Kidney epithelial cell (primary cell): ENCODE measurements at regions not wholly inside any gene's neighbourhood (a gene's known extent, or its start where the extent isn't known, plus 50 kb on each side); places are given as distances from the start of the nearest gene placed in this dataset.
"Not testable (repeated sequence)": the region's sequence is repeated elsewhere in the genome, so short reads cannot be mapped to it uniquely, and the experiment has no call there.

ENCODE experiments used
- DNase-seq: peaks from one replicate; pipeline ENCODE4 v3.0.0-alpha.2; 2010; ENCODE audit warnings: low read depth
- H3K27me3 ChIP-seq: 2 replicates; pipeline ENCODE4 v1.6.0; 2011; ENCODE audit warnings: low read length; ENCODE audit not compliant: control insufficient read depth, insufficient read depth
- H3K36me3 ChIP-seq: 2 replicates; pipeline ENCODE4 v1.5.1; 2011; ENCODE audit warnings: low read length; ENCODE audit not compliant: control insufficient read depth, insufficient read depth
- H3K4me3 ChIP-seq: 2 replicates; pipeline ENCODE4 v1.5.1; 2011; ENCODE audit warnings: low read depth, mild to moderate bottlenecking, control low read depth, low read length
- TF ChIP-seq, protein P1 (sequence below): IDR thresholded peaks from 2 replicates; pipeline ENCODE4 v1.5.1; 2011; ENCODE audit warnings: mild to moderate bottlenecking, moderate library complexity, low read length, control low read depth, inconsistent platforms; ENCODE audit not compliant: insufficient read depth, poor library complexity, severe bottlenecking

DNA sequence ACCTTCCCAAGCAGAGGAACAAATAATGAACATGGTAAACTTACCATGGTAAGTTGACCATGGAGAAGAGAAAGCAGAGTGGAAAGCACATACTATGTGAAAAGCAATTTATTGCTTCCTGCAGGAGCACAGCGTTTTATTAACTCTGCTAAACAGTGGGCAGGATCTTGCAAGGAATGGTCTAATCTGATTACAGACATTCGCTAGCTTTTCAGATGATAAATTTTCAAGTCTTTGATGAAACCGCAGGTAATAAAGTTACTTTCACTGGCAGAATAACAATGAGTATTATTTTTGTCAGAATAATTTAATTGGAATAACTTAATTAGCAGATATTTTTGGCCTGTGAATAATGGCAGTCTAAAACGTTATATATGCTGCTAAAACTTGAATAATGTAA, 89.6 kb upstream of the HGF start:
- no peaks in the 10 kb centered on the region for H3K27me3 ChIP-seq
- TF ChIP-seq, protein P1, sequence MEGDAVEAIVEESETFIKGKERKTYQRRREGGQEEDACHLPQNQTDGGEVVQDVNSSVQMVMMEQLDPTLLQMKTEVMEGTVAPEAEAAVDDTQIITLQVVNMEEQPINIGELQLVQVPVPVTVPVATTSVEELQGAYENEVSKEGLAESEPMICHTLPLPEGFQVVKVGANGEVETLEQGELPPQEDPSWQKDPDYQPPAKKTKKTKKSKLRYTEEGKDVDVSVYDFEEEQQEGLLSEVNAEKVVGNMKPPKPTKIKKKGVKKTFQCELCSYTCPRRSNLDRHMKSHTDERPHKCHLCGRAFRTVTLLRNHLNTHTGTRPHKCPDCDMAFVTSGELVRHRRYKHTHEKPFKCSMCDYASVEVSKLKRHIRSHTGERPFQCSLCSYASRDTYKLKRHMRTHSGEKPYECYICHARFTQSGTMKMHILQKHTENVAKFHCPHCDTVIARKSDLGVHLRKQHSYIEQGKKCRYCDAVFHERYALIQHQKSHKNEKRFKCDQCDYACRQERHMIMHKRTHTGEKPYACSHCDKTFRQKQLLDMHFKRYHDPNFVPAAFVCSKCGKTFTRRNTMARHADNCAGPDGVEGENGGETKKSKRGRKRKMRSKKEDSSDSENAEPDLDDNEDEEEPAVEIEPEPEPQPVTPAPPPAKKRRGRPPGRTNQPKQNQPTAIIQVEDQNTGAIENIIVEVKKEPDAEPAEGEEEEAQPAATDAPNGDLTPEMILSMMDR, result no peak
- H3K4me3 ChIP-seq, result no peak overlapping the region
- H3K36me3 ChIP-seq, result no peaks in the 10 kb centered on the region
- no peak for DNase-seq

- DNase-seq, H3K27me3 ChIP-seq, H3K4me3 ChIP-seq, H3K36me3 ChIP-seq: not testable (repeated sequence)
Measured at GRCh38 chr7:81858820-81859219, 89.0 kb upstream of the HGF start.

DNA sequence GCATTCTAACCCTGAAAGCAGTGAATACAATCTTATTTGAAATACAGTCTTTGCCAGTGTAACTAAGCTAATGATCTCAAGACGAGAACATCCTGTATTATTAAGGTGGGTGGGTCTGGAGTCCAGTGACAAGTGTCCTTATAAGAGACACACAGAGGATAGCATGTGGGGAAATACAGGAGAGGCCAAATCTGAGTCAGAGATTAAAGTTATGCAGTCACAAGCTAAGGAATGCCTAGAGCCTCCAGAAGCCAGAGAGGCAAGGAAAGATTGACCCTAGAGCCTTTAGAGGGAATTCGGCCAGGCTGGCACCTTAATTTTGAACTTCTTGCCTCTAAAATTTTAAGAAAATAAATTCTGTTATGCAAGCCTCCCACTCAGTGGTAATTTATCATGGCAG, 87.5 kb upstream of the HGF start:
- TF ChIP-seq, protein P1, result no peak
- Histone ChIP-seq H3K27me3 (no peaks in the 10 kb centered on the region), H3K36me3 (no peaks in the 10 kb centered on the region), H3K4me3 (no peak overlapping the region)
- no peak for DNase-seq

DNA sequence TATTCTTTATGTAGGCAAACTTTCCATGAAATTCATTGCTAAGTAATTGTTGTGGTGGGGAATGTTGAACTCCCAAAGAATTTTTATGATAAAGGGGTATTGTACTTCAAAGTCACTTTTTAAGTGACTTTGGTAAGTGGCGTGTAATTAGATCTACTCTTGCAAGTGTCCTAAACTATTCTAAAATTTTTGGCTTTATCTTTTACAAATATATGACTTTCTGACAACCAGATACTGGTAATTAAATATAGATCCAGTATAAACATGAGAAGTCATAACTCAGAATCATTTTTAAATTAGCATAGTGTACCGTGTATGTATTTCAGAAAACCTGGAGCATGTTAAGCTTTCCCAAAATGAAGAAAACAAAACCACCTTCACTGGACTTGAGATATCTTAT, 84.7 kb upstream of the HGF start:
- Histone ChIP-seq H3K36me3 (no peaks in the 10 kb centered on the region), H3K27me3 (no peaks in the 10 kb centered on the region), H3K4me3 (no peak overlapping the region)
- DNase-seq, result no peak
- TF ChIP-seq, protein P1, result no peak

DNA sequence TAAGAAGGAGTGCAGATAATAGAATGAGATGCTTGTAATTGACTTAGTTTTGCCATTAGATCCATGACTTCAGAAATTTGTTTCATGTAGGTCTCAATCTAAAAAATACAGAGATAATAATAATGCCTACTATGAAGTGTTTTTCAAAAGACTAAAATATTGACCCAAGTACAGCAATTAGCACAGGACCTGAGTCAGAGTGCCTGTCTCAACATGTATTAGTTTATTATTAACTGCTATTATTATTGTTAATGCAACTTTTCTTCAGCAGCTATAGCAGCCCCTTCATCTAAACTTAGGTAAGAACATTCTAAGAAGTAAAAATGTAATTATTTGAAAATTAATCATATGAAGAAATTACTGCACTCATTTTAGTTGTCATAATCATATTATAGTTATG, 82.9 kb upstream of the HGF start:
- TF ChIP-seq, protein P1, result no peak
- DNase-seq, result no peak
- H3K36me3 ChIP-seq, result no peaks in the 10 kb centered on the region

DNA sequence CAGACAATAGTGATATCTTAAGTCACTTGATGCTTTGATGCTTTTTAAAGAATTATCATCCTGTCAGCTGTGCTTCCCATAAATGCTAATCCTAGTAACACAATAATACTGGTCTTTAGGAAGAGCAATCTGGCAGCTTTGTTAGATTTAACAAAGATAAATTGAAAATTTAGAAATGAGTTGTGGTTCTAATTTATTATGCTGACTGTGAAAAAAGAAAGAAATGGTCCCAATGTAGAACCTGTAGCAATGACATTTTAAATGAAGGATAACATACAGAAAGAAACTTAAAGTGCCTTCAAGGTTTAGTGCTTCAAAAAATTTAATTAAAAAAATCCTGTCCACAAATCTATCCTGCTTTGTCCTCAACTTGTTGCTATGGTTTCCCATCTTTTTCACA, 81.6 kb upstream of the HGF start:
- H3K4me3 ChIP-seq, result no peak overlapping the region
- no peaks in the 10 kb centered on the region for H3K27me3 ChIP-seq
- TF ChIP-seq, protein P1, result no peak

More for the DNA sequence above, 82.9 kb upstream of the HGF start:
- Histone ChIP-seq H3K27me3 (no peaks in the 10 kb centered on the region), H3K4me3 (no peak overlapping the region)

More for the DNA sequence above, 81.6 kb upstream of the HGF start:
- no peaks in the 10 kb centered on the region for H3K36me3 ChIP-seq
- DNase-seq, result no peak
